H1 (cell line): ENCODE measurements at regions not wholly inside any gene's neighbourhood (a gene's known extent, or its start where the extent isn't known, plus 50 kb on each side); places are given as distances from the start of the nearest gene placed in this dataset.

ENCODE experiments used
- GABPA ChIP-seq: IDR thresholded peaks from 2 replicates; pipeline ENCODE4 v1.6.1; 2011; ENCODE audit warnings: mild to moderate bottlenecking, low read length, moderate library complexity, borderline replicate concordance; ENCODE audit not compliant: insufficient read depth
- JUN ChIP-seq: IDR thresholded peaks from 2 replicates; pipeline ENCODE4 v1.6.1; 2011; ENCODE audit warnings: low read depth, mild to moderate bottlenecking, improper control_type of control experiment, low read length
- KDM1A ChIP-seq: fragments of 200-600, 300-600 bp; sonication (generic); IDR thresholded peaks from 2 replicates; pipeline ENCODE4 v1.7.1; 2016; ENCODE audit warnings: mild to moderate bottlenecking, low read length, borderline replicate concordance
- POLR2A ChIP-seq, 2 experiments: IDR thresholded peaks; 1 replicate in 1 of 2; 2 replicates in 1 of 2; pipeline ENCODE4 v1.6.1; 2011; ENCODE audit warnings: low read depth in 2 of 2, low read length in 2 of 2, mild to moderate bottlenecking in 2 of 2; ENCODE audit errors: control extremely low read depth in 1 of 2
- POLR2AphosphoS5 ChIP-seq: IDR thresholded peaks from 2 replicates; pipeline ENCODE4 v1.6.1; 2011; ENCODE audit warnings: low read depth, low read length
- SP1 ChIP-seq: IDR thresholded peaks from 2 replicates; pipeline ENCODE4 v1.6.1; 2011; ENCODE audit warnings: low read depth, low read length
- YY1 ChIP-seq: IDR thresholded peaks from 2 replicates; pipeline ENCODE4 v1.6.1; 2011; ENCODE audit warnings: low read depth, mild to moderate bottlenecking, low read length
- TF ChIP-seq, protein P1 (sequence below), 3 experiments: IDR thresholded peaks; 1 replicate in 2 of 3; 2 replicates in 1 of 3; pipeline versions ENCODE4 v1.5.1 to v1.6.1; 2011; ENCODE audit warnings: low read length in 3 of 3, mild to moderate bottlenecking in 3 of 3, inconsistent platforms in 2 of 3, low read depth in 1 of 3, moderate library complexity in 1 of 3; ENCODE audit not compliant: insufficient read depth in 1 of 3; ENCODE audit errors: control extremely low read depth in 1 of 3

GRCh38 chr2:189291460-189291859, 111.9 kb upstream of the COL5A2 start:
- TF ChIP-seq KDM1A (no peak), POLR2A (IDR thresholded peaks at IDR 0.05; ENCODE audit: control extremely low read depth in 1 of 2, low read depth in 2 of 2, low read length in 2 of 2) (no peak), POLR2AphosphoS5 (no peak), SP1 (no peak), YY1 (no peak), GABPA (no peak), JUN (no peak)
- TF ChIP-seq, protein P1, sequence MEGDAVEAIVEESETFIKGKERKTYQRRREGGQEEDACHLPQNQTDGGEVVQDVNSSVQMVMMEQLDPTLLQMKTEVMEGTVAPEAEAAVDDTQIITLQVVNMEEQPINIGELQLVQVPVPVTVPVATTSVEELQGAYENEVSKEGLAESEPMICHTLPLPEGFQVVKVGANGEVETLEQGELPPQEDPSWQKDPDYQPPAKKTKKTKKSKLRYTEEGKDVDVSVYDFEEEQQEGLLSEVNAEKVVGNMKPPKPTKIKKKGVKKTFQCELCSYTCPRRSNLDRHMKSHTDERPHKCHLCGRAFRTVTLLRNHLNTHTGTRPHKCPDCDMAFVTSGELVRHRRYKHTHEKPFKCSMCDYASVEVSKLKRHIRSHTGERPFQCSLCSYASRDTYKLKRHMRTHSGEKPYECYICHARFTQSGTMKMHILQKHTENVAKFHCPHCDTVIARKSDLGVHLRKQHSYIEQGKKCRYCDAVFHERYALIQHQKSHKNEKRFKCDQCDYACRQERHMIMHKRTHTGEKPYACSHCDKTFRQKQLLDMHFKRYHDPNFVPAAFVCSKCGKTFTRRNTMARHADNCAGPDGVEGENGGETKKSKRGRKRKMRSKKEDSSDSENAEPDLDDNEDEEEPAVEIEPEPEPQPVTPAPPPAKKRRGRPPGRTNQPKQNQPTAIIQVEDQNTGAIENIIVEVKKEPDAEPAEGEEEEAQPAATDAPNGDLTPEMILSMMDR (IDR thresholded peaks at IDR 0.05; ENCODE audit: control extremely low read depth in 1 of 3, insufficient read depth in 1 of 3, low read depth in 1 of 3, low read length in 3 of 3): no peak
